GM18907 (cell line): ENCODE measurements at regions not wholly inside any gene's neighbourhood (a gene's known extent, or its start where the extent isn't known, plus 50 kb on each side); places are given as distances from the start of the nearest gene placed in this dataset.
"Not testable (repeated sequence)": the region's sequence is repeated elsewhere in the genome, so short reads cannot be mapped to it uniquely, and the experiment has no call there.

Source experiments
- ATAC-seq: cut with Tn5 transposase; IDR thresholded peaks from one replicate; pipeline ENCODE4 v1.9.1; 2021; ENCODE audit warnings: mild to moderate bottlenecking, moderate library complexity; ENCODE audit not compliant: unreplicated experiment

DNA sequence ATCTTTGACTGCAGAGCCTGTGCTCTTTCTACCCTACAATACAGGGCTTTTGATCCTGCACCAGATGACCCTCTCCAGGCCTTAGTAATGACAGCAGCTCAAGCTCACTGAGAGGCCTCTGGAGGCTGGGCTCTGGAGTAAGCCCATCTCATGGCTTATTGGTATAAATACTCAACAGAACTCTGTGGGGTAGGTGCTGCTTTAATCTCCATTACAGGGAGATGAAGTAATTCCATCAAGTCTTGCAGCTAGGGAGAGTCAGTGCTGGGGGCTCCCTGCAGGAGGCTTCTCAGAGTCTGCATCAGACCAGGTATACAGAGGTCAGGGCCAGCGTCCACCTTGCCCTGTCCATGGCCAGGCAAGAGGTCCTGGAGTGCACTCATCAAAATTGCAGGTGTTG is 89.2 kb upstream of the SLC6A11 start:
- no peak for ATAC-seq

DNA sequence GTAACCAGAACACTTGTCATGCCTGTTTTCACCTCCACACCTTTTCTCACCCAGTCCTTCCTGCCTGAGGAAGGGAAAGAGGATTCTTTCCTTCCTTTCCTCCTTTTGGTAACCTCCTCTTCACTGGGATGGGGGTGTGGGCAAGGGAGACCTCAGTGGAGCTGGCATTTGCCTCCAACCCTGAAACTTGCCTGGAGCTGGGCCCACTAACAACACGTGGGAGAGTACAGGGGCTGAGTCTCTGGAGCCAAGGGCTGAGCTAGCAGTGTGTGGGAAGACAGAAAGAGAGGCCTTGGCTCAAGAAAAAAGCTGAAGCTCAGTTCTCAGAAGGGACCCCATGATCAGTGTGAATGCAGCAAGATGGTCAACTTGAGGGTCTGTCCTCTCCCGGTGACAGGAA is 86.6 kb upstream of the SLC6A11 start:
- no peak for ATAC-seq

DNA sequence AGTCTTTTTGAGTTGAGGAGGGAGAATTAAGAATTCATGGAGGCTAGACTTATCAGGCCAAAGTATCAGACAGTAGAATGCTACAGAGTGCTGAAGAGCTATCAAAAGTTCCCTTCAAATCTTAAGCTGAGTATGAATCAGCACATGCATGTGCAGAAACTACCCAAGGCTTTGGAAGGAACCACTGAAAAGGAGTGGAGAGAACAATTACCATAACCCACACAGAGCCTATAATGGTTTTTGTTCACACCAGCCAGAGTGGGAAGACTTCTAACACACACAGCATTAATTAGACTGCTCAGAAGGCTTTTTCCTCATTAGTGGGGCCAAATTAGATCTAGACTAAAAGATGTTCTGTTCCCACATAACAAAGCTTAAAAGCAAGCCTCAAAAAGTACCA is 83.7 kb upstream of the SLC6A11 start:
- ATAC-seq, result no peak

DNA sequence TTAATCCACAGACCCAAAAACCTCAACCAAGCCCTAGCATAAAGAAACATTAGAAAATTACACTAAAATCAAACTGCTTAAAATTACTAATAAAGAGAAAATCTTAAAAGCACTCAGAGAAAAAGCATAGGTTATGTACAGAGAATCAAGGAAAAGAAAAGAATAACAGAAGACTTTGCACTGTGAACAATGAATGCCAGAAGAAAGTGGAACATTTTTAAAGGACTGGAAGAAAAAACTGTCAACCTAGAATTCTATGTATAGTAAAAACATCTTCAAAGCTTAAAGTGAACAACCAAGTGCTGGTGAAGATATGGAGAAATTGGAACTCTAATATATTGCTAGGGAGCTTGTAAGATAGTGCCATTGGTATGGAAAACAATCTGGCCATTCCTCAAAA is 82.7 kb upstream of the SLC6A11 start:
- ATAC-seq, result no peak

DNA sequence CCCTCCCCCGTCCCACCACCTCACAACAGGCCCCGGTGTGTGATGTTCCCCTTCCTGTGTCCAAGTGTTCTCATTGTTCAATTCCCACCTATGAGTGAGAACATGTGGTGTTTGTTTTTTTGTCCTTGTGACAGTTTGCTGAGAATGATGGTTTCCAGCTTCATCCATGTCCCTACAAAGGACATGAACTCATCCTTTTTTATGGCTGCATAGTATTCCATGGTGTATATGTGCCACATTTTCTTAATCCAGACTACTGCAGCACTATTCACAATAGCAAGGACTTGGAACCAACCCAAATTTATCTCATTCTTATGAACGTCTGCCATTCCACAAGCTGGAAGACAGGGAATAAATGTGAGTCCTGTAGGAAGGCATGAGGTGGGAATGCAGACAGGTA is 79.6 kb upstream of the SLC6A11 start:
- not testable (repeated sequence) for ATAC-seq

DNA sequence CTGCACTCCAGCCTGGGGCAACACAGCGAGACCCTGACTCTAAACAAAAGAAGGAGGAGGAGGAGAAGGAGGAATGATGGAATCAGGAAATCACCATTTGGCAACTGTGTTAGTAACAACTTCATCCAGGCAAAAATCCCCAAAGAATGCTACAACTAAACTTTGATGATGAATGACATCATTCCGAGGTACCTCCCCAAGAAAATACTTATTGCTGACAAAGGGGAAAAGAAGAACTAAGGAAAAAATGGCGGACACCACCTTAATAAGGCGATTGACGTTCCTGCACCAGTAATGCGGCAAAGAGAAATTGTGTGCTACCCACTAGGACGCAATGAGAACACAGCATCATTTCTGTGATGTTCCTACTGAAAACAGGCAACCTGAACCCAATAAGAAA is 78.2 kb upstream of the SLC6A11 start:
- ATAC-seq, result no peak

DNA sequence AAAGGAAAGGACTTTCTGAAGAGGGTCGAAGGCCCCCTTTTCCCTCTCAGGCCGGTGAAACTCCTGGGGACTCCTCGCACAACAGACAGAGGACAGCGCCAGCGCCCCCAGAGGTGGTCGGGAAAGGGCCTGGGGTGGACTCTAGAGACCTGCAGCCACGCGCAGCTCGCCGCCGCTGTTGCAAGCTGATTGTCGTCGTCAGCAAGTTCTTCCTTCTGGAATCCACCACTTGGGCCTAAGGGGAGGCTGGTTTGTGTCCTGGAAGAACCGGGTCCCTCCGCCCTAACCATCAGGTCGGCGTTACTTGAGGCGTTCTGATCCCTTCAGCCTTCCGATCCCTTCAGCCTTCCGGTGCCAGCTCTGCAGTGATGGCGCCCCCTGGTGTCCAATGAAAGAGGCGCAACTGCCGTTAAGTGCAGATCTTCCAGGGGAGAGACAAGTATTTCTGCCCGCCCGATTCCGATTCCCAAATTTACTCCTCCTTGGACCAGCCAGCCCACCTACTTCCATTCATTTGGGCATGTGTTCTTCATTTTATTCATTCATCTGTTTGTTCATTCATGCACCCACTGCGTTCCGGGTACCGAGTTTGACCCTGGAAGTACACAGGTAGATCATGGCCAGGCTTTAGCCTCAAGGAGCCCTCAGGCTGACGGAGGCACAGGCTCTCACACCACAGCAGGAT is 77.2 kb upstream of the SLC6A11 start:
- no peak for ATAC-seq

DNA sequence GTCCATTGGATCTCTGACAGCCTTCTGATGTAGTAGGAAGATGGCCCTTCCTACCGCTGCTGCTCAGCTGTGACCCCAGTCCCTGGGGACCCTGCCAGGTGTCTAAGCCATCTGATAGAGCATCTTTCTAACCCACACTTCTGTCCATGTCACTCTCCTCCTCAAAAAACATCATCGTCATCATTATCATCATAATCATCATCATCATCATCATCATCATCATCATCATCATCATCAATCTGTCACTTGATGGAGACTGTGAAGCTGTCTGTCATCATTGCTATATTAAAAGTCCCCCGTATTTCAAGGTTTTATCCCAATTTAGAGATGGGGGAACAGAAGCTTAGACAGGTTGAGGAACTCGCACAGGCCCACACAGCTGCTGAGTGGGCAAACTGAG is 75.1 kb upstream of the SLC6A11 start:
- ATAC-seq, result no peak

DNA sequence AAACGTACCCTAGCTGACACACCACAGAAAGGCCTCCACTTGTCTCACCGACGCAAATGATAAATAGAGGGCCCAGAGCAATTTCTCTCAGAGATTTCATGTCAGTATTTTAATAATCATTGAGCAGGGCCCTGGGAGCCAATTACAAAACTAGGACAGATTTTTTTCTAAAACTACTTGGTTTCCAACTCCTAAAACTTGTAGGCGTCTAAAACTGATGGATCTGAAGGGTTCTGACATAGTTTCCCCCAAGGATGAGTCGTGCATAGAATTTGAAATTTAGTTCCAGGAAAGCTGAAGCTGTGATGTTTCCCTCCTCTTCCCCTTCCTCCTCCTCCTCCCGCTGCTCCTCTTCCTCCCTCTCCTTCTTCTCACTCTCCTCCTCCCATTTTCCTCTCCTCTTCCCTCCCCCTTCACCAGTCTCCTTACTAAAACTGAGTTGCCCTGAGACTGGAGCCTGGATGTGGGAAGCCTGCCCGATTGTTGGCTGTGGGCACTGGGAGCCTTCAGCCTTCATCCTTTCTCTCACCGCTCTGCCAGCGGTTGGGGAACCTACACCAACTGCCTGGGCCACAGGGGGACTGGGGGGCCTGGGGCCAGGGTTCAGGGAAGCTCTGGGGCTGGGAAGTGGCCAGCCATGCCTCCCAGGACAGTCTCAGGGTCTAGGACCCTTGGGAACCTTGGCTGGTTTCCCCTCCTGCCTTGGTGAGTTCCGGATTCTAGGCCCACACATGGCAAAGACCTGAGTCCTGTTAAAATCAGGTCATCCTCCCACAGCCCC is 73.9 kb upstream of the SLC6A11 start:
- ATAC-seq, result no peak

DNA sequence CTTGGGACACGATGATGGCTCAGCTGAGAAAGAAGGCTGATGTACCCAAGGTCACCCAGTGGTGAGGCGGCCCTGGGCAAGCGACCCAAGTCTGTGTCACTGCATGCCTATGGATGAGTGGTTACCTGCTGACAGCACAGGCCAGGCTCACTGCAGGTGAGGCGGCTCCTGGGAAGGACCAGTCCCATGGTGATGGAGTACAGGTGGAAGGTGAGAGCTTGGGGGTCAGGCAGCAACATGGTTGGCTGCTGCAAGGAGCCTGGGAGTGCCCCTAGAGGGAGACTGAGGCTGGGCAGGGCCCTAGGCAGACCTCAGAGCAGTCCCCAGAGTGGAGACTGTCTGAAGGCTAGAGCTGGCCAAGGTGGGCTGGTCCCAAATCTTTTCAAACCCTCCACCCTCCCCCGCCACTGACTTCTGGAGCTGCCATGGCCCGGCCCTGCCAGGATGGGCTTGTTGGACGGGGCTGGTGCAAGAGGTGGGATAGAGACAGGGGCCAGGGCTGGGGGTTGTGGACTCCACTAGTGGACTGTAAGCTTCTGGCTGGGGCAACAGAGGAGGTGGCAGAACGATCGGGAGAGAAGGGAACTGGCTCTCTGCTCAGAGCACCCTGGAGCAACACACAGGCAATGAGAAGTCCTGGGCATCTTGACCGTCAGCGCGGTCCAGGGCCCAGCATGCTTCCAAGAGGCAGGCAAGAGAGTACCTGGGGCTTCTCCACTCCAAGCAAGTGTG is 72.5 kb upstream of the SLC6A11 start:
- ATAC-seq, result no peak

DNA sequence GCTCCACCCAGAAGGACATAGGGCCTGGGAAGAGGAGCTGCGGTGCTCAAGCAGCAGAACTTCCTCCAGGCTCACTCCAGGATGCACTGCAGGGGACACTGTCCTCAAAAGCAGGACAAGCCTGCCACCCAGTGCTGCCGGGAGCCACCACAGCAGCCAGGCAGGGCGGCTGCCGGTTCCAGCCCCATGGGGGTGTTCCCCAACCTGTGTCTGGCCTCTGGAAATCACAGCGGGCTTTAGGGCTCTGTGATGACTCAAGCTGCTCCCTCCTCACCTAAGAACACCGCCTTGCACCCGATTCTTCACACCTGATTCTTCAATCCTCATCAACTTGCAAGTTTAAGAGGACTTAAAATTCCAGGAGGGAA is 71.9 kb upstream of the SLC6A11 start:
- ATAC-seq, result no peak

DNA sequence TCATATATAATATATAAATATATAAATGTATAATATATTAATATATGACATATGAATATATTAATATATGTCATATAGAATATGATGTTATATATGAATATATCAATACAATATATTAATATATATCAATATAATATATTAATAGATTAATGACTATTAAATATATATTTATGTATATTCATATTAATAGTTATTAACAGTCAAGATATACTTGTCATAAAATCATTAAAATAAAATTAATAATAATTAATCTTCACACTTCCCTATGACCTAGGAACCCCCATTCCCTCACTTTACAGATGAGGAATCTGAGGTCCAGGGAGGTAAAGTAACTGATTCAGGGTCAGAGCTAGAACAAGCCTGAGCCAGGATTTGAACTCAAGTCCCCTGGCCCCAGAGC is 70.6 kb upstream of the SLC6A11 start:
- no peak for ATAC-seq

DNA sequence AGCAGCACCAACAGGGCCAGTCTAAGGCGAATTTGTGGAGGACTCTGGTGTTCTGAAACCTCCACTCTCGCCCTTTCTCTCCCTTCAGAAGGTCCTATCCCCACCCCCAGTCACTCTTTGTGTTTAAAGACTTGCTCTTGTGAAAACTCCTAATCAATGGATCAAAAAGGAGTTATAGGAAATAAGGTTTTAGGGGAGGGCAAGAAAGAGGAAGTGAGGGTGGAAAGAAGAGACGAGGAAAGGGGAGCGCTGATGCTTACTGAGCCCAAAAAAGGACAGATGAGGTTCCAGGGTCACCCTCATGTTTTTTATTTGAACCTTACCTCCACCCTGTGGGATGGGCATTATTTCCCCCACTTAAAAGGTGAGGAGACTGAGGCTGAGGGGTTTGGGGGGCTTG is 70.0 kb upstream of the SLC6A11 start:
- ATAC-seq, result no peak

DNA sequence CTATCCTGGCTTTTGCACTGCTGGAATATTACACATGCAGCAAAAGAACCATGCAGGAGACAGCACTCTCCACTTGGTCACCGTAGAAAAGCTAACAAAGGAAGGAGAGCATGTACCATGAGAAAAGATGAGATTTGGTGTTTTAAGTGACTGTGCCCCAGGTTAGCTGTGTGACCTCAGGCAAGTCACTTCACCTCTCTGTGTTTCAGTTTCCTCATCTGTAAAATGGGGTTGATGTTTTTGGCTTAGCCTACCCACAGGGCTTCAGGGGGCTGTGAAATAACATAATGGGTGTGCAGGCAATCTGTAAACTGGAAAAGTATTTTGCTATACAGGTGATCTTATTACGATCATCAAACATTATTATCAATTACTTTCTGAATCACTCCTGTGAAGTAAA is 69.3 kb upstream of the SLC6A11 start:
- ATAC-seq, result no peak

DNA sequence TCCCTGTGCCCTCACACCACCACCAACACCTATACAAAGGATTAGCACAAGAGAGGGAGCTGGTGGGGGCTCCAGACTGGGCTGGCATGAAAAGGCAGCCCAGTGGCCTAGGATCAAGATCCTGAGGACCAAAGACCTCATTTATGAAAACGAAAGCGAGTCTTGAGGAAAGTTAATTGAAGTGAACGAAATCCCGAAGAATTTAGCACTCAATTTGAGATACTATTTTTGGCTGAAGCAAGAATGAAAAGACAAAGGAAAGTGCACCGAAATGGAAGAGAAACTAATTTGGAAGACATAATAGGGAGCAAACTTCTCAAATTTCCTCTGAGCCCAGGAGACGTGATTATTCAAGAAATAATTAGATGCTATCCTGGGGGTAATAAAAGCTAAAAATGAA is 68.7 kb upstream of the SLC6A11 start:
- ATAC-seq, result no peak

DNA sequence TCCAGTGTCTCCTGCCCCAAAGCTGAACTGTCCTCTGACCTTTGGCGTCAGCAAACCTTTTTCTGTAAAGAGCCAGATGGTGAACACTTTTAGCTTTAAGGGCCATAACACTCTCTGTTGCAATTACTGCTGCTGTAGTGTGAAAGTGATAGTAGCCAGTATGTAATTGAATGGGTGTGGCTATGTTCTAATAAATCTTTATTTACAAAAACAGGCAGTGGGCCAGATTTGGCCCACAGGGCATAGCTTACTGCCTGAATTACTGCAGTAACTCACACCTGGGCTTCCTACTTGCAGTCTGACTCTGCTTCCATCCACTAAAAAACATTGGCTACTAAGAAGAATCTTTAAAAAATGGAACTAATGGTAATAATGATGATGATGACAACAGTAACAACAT is 68.0 kb upstream of the SLC6A11 start:
- ATAC-seq, result no peak

DNA sequence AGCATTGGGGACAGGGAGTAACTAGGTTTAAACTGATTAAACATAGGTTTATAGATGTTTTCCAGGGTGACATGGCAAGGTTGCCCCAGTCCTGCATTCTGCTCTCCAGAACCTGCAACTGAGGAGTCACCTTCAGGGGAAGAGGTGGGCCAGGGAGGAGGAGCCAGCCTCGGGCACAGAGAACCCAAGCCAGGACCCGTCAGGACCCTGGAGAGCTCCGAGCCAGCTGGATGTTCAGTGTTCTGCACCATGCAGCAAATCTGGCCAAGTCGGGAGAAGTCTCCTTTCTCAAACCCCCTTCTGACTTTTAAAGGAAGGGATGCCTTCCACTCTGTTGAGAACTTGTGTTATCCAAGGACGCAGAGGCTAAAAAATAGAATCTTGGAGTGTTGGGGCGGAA is 62.1 kb upstream of the SLC6A11 start:
- no peak for ATAC-seq

DNA sequence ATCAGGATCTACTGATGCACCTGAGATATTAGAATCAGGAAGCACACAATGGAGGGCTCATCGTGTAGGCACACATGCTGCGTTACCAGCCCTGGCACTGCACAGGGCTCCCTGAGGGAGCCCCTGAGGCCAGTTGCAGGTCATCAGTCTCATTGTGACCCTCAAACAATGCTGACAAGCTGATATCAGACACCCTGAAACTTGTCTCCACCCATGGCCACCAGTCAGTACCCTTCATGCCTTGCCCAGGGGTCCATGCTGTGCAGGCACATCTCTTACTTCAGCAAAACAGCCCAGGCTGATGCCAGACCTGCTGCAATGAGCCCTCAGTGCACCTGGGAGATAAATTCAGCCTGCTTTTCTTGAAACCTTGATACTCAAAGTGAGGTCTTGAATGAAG is 59.5 kb upstream of the SLC6A11 start:
- ATAC-seq, result no peak

DNA sequence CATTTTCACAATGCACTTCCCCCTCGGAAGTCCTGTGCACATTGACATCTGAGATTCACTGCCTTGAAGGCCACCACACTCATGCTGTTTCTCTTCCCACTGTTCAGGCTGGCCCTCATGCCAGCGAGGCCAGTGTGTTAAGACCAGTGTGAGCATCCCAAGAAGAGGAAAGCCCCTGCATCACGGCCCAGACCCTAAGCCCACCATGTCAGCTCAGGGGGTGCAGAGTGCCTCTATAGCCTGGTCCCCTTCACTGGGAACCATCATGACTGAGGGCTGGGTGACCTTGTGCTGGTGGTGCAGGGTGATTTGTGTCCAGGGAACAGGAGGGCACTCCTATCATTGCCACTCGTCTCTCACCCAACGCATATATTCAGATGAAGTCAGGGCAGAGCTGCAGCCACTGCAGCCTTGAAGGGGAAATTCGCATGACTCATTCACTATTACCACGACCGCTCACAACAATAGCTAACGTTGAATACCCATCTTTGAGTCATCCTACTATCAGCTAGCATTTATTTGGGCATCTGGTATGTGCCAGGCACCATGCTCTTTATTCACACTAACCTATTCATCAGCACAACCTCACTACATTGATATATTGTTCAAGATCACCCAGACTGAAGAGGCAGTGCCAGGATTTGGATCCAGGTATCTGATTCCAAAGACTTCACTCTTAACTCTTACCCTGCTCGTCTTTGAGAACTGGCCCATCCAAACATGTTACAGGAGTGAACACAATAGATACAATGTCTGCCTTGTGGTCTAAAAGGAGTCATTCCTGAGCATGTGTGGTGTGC is 58.8 kb upstream of the SLC6A11 start:
- no peak for ATAC-seq

DNA sequence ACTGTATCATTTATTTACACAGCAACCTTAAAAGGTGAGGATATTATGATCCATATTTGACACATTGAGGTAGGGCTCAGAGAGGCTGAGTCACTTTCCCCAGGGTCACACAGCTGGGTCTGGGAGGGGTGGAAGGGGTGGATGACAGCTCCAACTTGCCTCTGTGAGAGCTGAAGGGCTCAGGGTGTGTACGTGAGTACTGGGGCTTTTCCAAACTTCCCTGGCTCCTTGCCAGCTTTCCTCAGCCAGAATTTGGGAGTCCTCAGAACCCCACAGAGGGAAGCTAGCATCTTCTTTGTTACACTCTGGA is 58.3 kb upstream of the SLC6A11 start:
- no peak for ATAC-seq

DNA sequence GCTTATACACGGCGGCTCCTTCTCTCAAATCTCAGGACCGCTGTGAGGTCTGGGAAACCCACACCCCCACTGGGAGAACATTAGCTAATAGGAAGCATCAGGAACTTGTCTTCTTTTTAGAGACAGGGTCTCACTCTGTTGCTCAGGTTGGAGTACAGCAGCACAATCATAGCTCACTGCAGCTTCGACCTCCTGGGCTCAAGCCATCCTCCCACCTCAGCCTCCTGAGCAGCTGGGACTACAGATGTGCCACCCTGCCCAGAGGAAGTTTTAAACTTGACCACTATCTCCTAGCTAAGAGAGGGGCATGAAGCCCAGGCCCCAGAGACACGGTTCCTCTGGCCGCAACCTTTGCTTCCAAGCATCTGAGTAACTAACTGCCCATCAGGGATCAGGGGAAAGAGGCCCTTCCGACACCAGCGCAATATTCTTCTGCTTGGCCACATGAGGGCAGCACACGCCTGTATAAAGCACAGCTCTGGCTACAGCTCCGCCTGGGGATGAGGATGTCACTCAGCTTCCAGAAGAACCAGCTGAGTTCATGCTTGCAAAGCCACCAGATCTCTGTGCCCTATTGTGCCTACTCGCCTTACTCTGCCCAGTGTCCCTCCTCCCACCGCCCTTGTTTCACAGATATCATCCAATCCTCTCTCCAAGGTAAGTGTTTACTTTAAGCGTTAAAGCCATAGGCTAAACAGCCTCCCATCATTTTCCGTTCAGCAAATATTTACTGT is 57.6 kb upstream of the SLC6A11 start:
- peak; percentile 74 for ATAC-seq
